Neural cell (in vitro differentiated cells): ENCODE measurements at regions not wholly inside any gene's neighbourhood (a gene's known extent, or its start where the extent isn't known, plus 50 kb on each side); places are given as distances from the start of the nearest gene placed in this dataset.

Experiments
- H2AFZ ChIP-seq: fragments of 200-600, 300-800 bp; sonication (generic), shearing (Covaris generic); 2 replicates; pipeline ENCODE4 v1.6.0; 2014; ENCODE audit warnings: low read depth, mild to moderate bottlenecking, antibody characterized with exemption, low read length, moderate library complexity
- H3F3A ChIP-seq: fragments of 200-600 bp; shearing (Covaris generic); 2 replicates; pipeline ENCODE4 v1.6.1; 2016; ENCODE audit warnings: mild to moderate bottlenecking, moderate library complexity, mixed read lengths, antibody characterized with exemption, low read length; ENCODE audit not compliant: insufficient read depth, poor library complexity, severe bottlenecking
- H3K27ac ChIP-seq: fragments of 200-600, 300-800 bp; sonication (generic), shearing (Covaris generic); 2 replicates; pipeline ENCODE4 v1.5.1; 2014; ENCODE audit warnings: mild to moderate bottlenecking, low read length, moderate library complexity
- H3K27me3 ChIP-seq: fragments of 300-800, 200-600 bp; sonication (generic), shearing (Covaris generic); 2 replicates; pipeline ENCODE4 v1.6.0; 2014; ENCODE audit warnings: mild to moderate bottlenecking, low read depth, low read length, moderate library complexity; ENCODE audit not compliant: insufficient read depth
- H3K36me3 ChIP-seq: fragments of 300-800, 200-600 bp; sonication (generic), shearing (Covaris generic); 2 replicates; pipeline ENCODE4 v1.5.1; 2014; ENCODE audit warnings: mild to moderate bottlenecking, antibody characterized with exemption, low read length, moderate library complexity; ENCODE audit not compliant: insufficient read depth
- H3K4me2 ChIP-seq: fragments of 300-800, 200-600 bp; sonication (generic), shearing (Covaris generic); 2 replicates; pipeline ENCODE4 v1.6.0; 2014; ENCODE audit warnings: mild to moderate bottlenecking, low read length
- H3K4me3 ChIP-seq: fragments of 300-800, 200-600 bp; sonication (generic), shearing (Covaris generic); 2 replicates; pipeline ENCODE4 v1.5.1; 2014; ENCODE audit warnings: mild to moderate bottlenecking, low read length, moderate library complexity
- H3K79me2 ChIP-seq: fragments of 200-600 bp; shearing (Covaris generic); replicated peaks from 2 replicates; pipeline ENCODE4 v1.6.0; 2014; ENCODE audit warnings: mild to moderate bottlenecking, low read length, moderate library complexity; ENCODE audit not compliant: insufficient read depth
- H3K9ac ChIP-seq: fragments of 300-800, 200-600 bp; sonication (generic), shearing (Covaris generic); 2 replicates; pipeline ENCODE4 v1.6.1; 2016; ENCODE audit warnings: mild to moderate bottlenecking, low read length, mixed read lengths
- H3K9me2 ChIP-seq: fragments of 200-600 bp; shearing (Covaris generic); 2 replicates; pipeline ENCODE4 v1.6.1; 2016; ENCODE audit warnings: mild to moderate bottlenecking, low read length, mixed read lengths; ENCODE audit not compliant: insufficient read depth
- H3K9me3 ChIP-seq: fragments of 200-600, 300-800 bp; sonication (generic), shearing (Covaris generic); 2 replicates; pipeline ENCODE4 v1.6.1; 2016; ENCODE audit warnings: mild to moderate bottlenecking, mixed run types, low read length, moderate library complexity, mixed read lengths
- H4K20me1 ChIP-seq: fragments of 200-600 bp; shearing (Covaris generic); 2 replicates; pipeline ENCODE4 v1.6.1; 2016; ENCODE audit warnings: mild to moderate bottlenecking, mixed run types; ENCODE audit not compliant: insufficient read depth
- EP300 ChIP-seq: fragments of 450-650 bp; conservative IDR thresholded peaks from 2 replicates; pipeline ENCODE4 v1.6.1; 2014; ENCODE audit warnings: antibody characterized with exemption, mild to moderate bottlenecking, moderate library complexity; ENCODE audit not compliant: poor library complexity, severe bottlenecking
- EZH2 ChIP-seq: fragments of 200-600, 300-800 bp; shearing (Covaris generic), sonication (generic); IDR thresholded peaks from 2 replicates; pipeline ENCODE4 v1.6.1; 2014; ENCODE audit warnings: antibody characterized with exemption, low read length, borderline replicate concordance, mild to moderate bottlenecking; ENCODE audit not compliant: insufficient read depth, poor library complexity, severe bottlenecking
- MXI1 ChIP-seq: fragments of 450-650 bp; conservative IDR thresholded peaks from 2 replicates; pipeline ENCODE4 v1.6.1; 2014; ENCODE audit warnings: antibody characterized with exemption, mild to moderate bottlenecking; ENCODE audit not compliant: poor library complexity, severe bottlenecking
- POLR2AphosphoS5 ChIP-seq: IDR thresholded peaks from 2 replicates; pipeline ENCODE4 v1.6.1; 2012
- RAD21 ChIP-seq: fragments of 450-650 bp; conservative IDR thresholded peaks from 2 replicates; pipeline ENCODE4 v1.6.1; 2014; ENCODE audit warnings: antibody characterized with exemption, mild to moderate bottlenecking, moderate library complexity
- SMC3 ChIP-seq: fragments of 450-650 bp; conservative IDR thresholded peaks from 2 replicates; pipeline ENCODE4 v1.6.1; 2014; ENCODE audit warnings: antibody characterized with exemption, mild to moderate bottlenecking, moderate library complexity; ENCODE audit not compliant: poor library complexity
- TAF1 ChIP-seq: IDR thresholded peaks from 2 replicates; pipeline ENCODE4 v1.6.1; 2012; ENCODE audit warnings: low read depth
- TF ChIP-seq, protein P1 (sequence below): fragments of 450-650 bp; IDR thresholded peaks from 2 replicates; pipeline ENCODE4 v1.5.1; 2014; ENCODE audit warnings: antibody characterized with exemption, mild to moderate bottlenecking, moderate library complexity; ENCODE audit not compliant: poor library complexity, severe bottlenecking
- TF ChIP-seq, protein P2 (sequence below): IDR thresholded peaks from 2 replicates; pipeline ENCODE4 v1.6.1; 2012; ENCODE audit warnings: borderline replicate concordance

DNA sequence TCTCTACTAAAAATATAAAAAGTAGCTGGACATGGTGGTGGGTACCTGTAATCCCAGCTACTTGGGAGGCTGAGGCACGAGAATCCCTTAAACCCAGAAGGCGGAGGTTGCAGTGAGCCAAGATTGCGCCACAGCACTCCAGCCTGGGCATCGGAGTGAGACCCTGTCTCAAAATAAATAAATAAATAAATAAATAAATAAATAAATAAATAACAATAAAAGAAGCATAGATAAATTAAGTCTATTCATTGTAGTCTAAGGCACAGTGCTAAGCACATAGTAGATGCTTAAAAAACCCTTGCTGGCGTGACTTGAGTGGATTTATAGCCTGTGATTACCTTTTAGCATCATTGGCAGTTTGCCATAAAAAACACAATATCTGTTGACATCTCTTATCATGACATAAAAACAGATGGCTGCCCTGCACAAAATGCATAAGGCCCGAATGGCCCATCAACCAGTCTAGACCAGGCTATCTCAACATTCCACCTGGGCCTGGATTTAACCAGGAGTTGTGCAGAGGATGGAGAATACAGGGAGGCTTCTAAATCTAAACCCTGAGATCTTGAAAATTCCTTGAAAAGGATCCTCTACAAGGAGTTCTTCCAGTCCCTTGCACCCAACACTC is 94.9 kb downstream of the PRLHR start:
- H3K4me2 ChIP-seq = no peak overlapping the region
- no peaks in the 10 kb centered on the region for H3K36me3 ChIP-seq
- no peak overlapping the region for H3K4me3 ChIP-seq
- H3K9ac ChIP-seq = no peak overlapping the region
- no peaks in the 10 kb centered on the region for H3K27me3 ChIP-seq
- H3K27ac ChIP-seq = no peak overlapping the region
- no peaks in the 10 kb centered on the region for H3K9me3 ChIP-seq
- no peak overlapping the region for H2AFZ ChIP-seq
- H3K9me2 ChIP-seq = no peaks in the 10 kb centered on the region
- TF ChIP-seq TAF1 (no peak), MXI1 (no peak), POLR2AphosphoS5 (no peak)
- no peaks in the 10 kb centered on the region for H3K79me2 ChIP-seq
- no peaks in the 10 kb centered on the region for H4K20me1 ChIP-seq
- no peaks in the 10 kb centered on the region for H3F3A ChIP-seq

DNA sequence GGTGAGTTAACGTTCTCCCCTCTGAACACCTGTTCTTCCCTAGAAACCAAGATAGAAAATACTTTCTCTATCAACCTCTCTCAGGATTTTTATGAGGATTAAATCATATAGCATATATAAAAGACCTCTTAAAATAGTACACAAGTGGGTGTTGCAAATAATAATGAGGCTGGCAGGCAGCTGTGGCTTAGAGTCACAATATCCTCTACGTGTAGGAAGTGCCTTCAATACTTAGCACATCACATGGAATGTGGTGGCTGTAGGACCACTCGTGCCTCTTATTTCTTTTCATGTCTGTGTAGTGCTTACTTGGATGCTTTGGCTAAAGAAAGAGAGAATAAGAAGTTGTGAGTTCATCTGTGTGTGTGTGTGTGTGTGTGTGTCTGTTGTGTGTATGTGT is 96.3 kb downstream of the PRLHR start:
- H3K4me3 ChIP-seq = no peak overlapping the region
- H4K20me1 ChIP-seq = no peaks in the 10 kb centered on the region
- no peaks in the 10 kb centered on the region for H3K9me3 ChIP-seq
- H3K9me2 ChIP-seq = no peaks in the 10 kb centered on the region
- no peaks in the 10 kb centered on the region for H3K36me3 ChIP-seq
- TF ChIP-seq RAD21 = no peak
- TF ChIP-seq, protein P1, sequence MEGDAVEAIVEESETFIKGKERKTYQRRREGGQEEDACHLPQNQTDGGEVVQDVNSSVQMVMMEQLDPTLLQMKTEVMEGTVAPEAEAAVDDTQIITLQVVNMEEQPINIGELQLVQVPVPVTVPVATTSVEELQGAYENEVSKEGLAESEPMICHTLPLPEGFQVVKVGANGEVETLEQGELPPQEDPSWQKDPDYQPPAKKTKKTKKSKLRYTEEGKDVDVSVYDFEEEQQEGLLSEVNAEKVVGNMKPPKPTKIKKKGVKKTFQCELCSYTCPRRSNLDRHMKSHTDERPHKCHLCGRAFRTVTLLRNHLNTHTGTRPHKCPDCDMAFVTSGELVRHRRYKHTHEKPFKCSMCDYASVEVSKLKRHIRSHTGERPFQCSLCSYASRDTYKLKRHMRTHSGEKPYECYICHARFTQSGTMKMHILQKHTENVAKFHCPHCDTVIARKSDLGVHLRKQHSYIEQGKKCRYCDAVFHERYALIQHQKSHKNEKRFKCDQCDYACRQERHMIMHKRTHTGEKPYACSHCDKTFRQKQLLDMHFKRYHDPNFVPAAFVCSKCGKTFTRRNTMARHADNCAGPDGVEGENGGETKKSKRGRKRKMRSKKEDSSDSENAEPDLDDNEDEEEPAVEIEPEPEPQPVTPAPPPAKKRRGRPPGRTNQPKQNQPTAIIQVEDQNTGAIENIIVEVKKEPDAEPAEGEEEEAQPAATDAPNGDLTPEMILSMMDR = no peak
- H3K79me2 ChIP-seq = no peaks in the 10 kb centered on the region
- H3F3A ChIP-seq = no peaks in the 10 kb centered on the region
- H3K9ac ChIP-seq = no peak overlapping the region
- no peak overlapping the region for H3K27ac ChIP-seq
- no peak overlapping the region for H3K4me2 ChIP-seq
- no peaks in the 10 kb centered on the region for H3K27me3 ChIP-seq
- no peak overlapping the region for H2AFZ ChIP-seq

DNA sequence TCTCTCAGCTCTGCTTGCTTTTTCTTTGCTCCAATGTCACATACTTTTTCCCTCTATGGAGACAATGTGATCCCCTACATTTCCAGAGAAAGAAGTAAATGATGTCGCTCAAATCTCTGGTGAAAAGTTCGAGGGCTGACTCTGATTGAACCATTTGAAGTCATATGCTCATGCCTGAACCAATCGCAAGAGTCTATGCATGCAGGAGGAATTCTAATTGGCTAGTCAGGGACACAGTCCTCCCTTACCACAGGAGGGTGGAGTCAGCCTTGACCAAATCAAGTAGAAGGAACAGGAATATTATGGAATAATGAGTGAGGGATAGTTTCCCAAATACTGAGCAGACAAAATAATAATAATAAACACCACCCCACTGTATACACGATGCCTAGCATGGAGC is 96.8 kb downstream of the PRLHR start:
- TF ChIP-seq EP300 = no peak
- no peak for TF ChIP-seq EZH2
- no peak for TF ChIP-seq RAD21
- TF ChIP-seq, protein P2, sequence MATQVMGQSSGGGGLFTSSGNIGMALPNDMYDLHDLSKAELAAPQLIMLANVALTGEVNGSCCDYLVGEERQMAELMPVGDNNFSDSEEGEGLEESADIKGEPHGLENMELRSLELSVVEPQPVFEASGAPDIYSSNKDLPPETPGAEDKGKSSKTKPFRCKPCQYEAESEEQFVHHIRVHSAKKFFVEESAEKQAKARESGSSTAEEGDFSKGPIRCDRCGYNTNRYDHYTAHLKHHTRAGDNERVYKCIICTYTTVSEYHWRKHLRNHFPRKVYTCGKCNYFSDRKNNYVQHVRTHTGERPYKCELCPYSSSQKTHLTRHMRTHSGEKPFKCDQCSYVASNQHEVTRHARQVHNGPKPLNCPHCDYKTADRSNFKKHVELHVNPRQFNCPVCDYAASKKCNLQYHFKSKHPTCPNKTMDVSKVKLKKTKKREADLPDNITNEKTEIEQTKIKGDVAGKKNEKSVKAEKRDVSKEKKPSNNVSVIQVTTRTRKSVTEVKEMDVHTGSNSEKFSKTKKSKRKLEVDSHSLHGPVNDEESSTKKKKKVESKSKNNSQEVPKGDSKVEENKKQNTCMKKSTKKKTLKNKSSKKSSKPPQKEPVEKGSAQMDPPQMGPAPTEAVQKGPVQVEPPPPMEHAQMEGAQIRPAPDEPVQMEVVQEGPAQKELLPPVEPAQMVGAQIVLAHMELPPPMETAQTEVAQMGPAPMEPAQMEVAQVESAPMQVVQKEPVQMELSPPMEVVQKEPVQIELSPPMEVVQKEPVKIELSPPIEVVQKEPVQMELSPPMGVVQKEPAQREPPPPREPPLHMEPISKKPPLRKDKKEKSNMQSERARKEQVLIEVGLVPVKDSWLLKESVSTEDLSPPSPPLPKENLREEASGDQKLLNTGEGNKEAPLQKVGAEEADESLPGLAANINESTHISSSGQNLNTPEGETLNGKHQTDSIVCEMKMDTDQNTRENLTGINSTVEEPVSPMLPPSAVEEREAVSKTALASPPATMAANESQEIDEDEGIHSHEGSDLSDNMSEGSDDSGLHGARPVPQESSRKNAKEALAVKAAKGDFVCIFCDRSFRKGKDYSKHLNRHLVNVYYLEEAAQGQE = no peak
- no peak for TF ChIP-seq MXI1
- TF ChIP-seq SMC3 = no peak
- TF ChIP-seq, protein P1 = no peak
- TF ChIP-seq TAF1 = no peak
- no peak for TF ChIP-seq POLR2AphosphoS5
- Histone ChIP-seq H3K27me3 (no peaks in the 10 kb centered on the region), H3K9ac (no peak overlapping the region), H3K4me2 (no peak overlapping the region), H3K36me3 (no peaks in the 10 kb centered on the region), H3K4me3 (no peak overlapping the region), H2AFZ (no peak overlapping the region), H3K9me3 (no peaks in the 10 kb centered on the region), H3K9me2 (no peaks in the 10 kb centered on the region), H3K79me2 (no peaks in the 10 kb centered on the region), H3F3A (no peaks in the 10 kb centered on the region), H4K20me1 (no peaks in the 10 kb centered on the region), H3K27ac (no peak overlapping the region)
